ACHN (cell line): ENCODE measurements at regions not wholly inside any gene's neighbourhood (a gene's known extent, or its start where the extent isn't known, plus 50 kb on each side); places are given as distances from the start of the nearest gene placed in this dataset.
"Not testable (repeated sequence)": the region's sequence is repeated elsewhere in the genome, so short reads cannot be mapped to it uniquely, and the experiment has no call there.

Experiments
- DNase-seq: peaks from one replicate; pipeline ENCODE4 v3.0.0-alpha.2; 2015
- in situ Hi-C: cut with HindIII; loops from 2 replicates; pipeline ENCODE4 v1.10.0; 2017; ENCODE audit warnings: low sequenced_read_pairs, low pct_ligation_motif_present, low pct_unique_long_range_greater_than_20kb

GRCh38 chr2:237227592-237228280 lies 142.0 kb downstream of the COPS8 start:
- in situ Hi-C loops = no loop called here
- peak; percentile 99 for DNase-seq

- in situ Hi-C loops = no loop called here
- peak; percentile 16 for DNase-seq
Observed at GRCh38 chr2:237228281-237228625, 142.6 kb downstream of the COPS8 start.

- in situ Hi-C loops = no loop called here
- no peak for DNase-seq
Observed at GRCh38 chr2:237229905-237230304, 144.2 kb downstream of the COPS8 start.

- in situ Hi-C loops = no loop called here
- DNase-seq = no peak
Observed at GRCh38 chr2:237230355-237230754, 144.7 kb downstream of the COPS8 start.

- DNase-seq = no peak
- in situ Hi-C loops = no loop called here
Observed at GRCh38 chr2:237231593-237231992, 145.9 kb downstream of the COPS8 start.

GRCh38 chr2:237232166-237232565 lies 146.5 kb downstream of the COPS8 start:
- in situ Hi-C loops = no loop called here
- DNase-seq = no peak

GRCh38 chr2:237234268-237234667 lies 148.6 kb downstream of the COPS8 start:
- no peak for DNase-seq
- in situ Hi-C loops = no loop called here

GRCh38 chr2:237235383-237236095 lies 149.8 kb downstream of the COPS8 start:
- DNase-seq = peak; percentile 20
- in situ Hi-C loops = no loop called here

GRCh38 chr2:237236188-237236587 lies 150.5 kb downstream of the COPS8 start:
- in situ Hi-C loops = no loop called here

GRCh38 chr2:237238249-237238648 lies 152.6 kb downstream of the COPS8 start:
- no peak for DNase-seq
- in situ Hi-C loops = no loop called here

More at GRCh38 chr2:237236188-237236587, 150.5 kb downstream of the COPS8 start:
- DNase-seq = no peak

GRCh38 chr2:237240252-237240651 lies 154.6 kb downstream of the COPS8 start:
- in situ Hi-C loops = no loop called here
- no peak for DNase-seq

- in situ Hi-C loops, DNase-seq: not testable (repeated sequence)
Observed at GRCh38 chr2:237240868-237241267, 155.2 kb downstream of the COPS8 start.

GRCh38 chr2:237242091-237242536 lies 156.4 kb downstream of the COPS8 start:
- in situ Hi-C loops = no loop called here

GRCh38 chr2:237243487-237243886 lies 157.8 kb downstream of the COPS8 start:
- no peak for DNase-seq
- in situ Hi-C loops = no loop called here

More at GRCh38 chr2:237242091-237242536, 156.4 kb downstream of the COPS8 start:
- no peak for DNase-seq

GRCh38 chr2:237244178-237244577 lies 158.5 kb downstream of the COPS8 start:
- DNase-seq = no peak
- in situ Hi-C loops = no loop called here

- no peak for DNase-seq
- in situ Hi-C loops = no loop called here
Observed at GRCh38 chr2:237244976-237245646, 159.4 kb downstream of the COPS8 start.

- in situ Hi-C loops = no loop called here
- no peak for DNase-seq
Observed at GRCh38 chr2:237250599-237250998, 163.4 kb downstream of the COL6A3 start.

GRCh38 chr2:237251986-237252385 lies 162.0 kb downstream of the COL6A3 start:
- DNase-seq = no peak
- in situ Hi-C loops = no loop called here

GRCh38 chr2:237253046-237253702 lies 160.8 kb downstream of the COL6A3 start:
- in situ Hi-C loops = no loop called here
- no peak for DNase-seq
